H1 (cell line): ENCODE measurements at regions not wholly inside any gene's neighbourhood (a gene's known extent, or its start where the extent isn't known, plus 50 kb on each side); places are given as distances from the start of the nearest gene placed in this dataset.

Experiments
- CTBP2 ChIP-seq: IDR thresholded peaks from 2 replicates; pipeline ENCODE4 v1.7.0; 2011; ENCODE audit warnings: borderline replicate concordance, mild to moderate bottlenecking, moderate library complexity, mixed read lengths, low read length; ENCODE audit not compliant: insufficient read depth, insufficient read length
- EGR1 ChIP-seq: IDR thresholded peaks from 2 replicates; pipeline ENCODE4 v1.6.1; 2011; ENCODE audit warnings: low read depth, low read length, borderline replicate concordance
- FOSL1 ChIP-seq: IDR thresholded peaks from 2 replicates; pipeline ENCODE4 v1.6.1; 2011; ENCODE audit warnings: mild to moderate bottlenecking, low read depth, low read length, moderate library complexity; ENCODE audit not compliant: insufficient read depth
- SAP30 ChIP-seq: fragments of 300-600 bp; sonication (generic); IDR thresholded peaks from 2 replicates; pipeline ENCODE4 v1.7.1; 2012; ENCODE audit warnings: low read length, moderate library complexity, mild to moderate bottlenecking, inconsistent platforms; ENCODE audit not compliant: insufficient read depth, insufficient replicate concordance
- SIRT6 ChIP-seq: IDR thresholded peaks from one replicate; pipeline ENCODE4 v1.7.1; 2012; ENCODE audit warnings: low read length, inconsistent platforms
- SP1 ChIP-seq: IDR thresholded peaks from 2 replicates; pipeline ENCODE4 v1.6.1; 2011; ENCODE audit warnings: low read depth, low read length
- ZNF274 ChIP-seq: IDR thresholded peaks from 2 replicates; pipeline ENCODE4 v1.7.0; 2012; ENCODE audit warnings: low read length, borderline replicate concordance; ENCODE audit errors: extremely low read depth
- TF ChIP-seq, protein P1 (sequence below): IDR thresholded peaks from 2 replicates; pipeline ENCODE4 v1.6.1; 2011; ENCODE audit warnings: low read depth, mild to moderate bottlenecking, low read length; ENCODE audit not compliant: insufficient read depth
- TF ChIP-seq, protein P2 (sequence below): IDR thresholded peaks from 2 replicates; pipeline ENCODE4 v1.6.1; 2012; ENCODE audit warnings: inconsistent platforms

DNA sequence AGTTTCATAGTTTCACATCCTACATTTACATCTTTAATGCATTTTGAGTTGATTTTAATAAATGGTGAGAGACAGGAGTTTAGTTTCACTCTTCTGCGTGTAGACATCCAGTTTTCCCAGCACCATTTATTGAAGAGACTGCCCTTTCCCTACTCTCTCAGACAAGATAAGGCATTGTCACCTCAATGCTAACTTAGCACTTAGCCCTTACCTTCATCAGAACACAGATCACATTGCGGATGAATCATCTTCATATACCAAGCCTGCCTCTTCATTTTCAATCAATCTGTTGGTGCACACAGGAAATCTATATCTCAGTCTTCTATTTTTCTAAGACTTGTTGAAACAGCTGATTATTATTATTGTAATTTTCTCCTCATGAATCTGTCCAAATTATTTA, 396.6 kb upstream of the NBEA start (continued):
- TF ChIP-seq EGR1: no peak
- TF ChIP-seq, protein P1, sequence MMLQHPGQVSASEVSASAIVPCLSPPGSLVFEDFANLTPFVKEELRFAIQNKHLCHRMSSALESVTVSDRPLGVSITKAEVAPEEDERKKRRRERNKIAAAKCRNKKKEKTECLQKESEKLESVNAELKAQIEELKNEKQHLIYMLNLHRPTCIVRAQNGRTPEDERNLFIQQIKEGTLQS: no peak
- TF ChIP-seq FOSL1: no peak
- TF ChIP-seq SIRT6: no peak
- TF ChIP-seq, protein P2, sequence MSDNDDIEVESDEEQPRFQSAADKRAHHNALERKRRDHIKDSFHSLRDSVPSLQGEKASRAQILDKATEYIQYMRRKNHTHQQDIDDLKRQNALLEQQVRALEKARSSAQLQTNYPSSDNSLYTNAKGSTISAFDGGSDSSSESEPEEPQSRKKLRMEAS: no peak
- TF ChIP-seq SAP30: no peak
- TF ChIP-seq ZNF274: no peak
- TF ChIP-seq CTBP2: no peak
- TF ChIP-seq SP1: no peak
